Stimulated activated CD8-positive, alpha-beta memory T cell treated with anti-CD3 and anti-CD28 coated beads, Interleukin-12 subunit alpha, Interleukin-12 subunit beta, amount 100 ng/mL, for 24 hours (primary cell): ENCODE measurements at regions not wholly inside any gene's neighbourhood (a gene's known extent, or its start where the extent isn't known, plus 50 kb on each side); places are given as distances from the start of the nearest gene placed in this dataset.
"Not testable (repeated sequence)": the region's sequence is repeated elsewhere in the genome, so short reads cannot be mapped to it uniquely, and the experiment has no call there.

Experiments used
- DNase-seq: peaks from one replicate; pipeline ENCODE4 v3.0.0-alpha.2; 2020; ENCODE audit errors: extremely low read depth

DNA sequence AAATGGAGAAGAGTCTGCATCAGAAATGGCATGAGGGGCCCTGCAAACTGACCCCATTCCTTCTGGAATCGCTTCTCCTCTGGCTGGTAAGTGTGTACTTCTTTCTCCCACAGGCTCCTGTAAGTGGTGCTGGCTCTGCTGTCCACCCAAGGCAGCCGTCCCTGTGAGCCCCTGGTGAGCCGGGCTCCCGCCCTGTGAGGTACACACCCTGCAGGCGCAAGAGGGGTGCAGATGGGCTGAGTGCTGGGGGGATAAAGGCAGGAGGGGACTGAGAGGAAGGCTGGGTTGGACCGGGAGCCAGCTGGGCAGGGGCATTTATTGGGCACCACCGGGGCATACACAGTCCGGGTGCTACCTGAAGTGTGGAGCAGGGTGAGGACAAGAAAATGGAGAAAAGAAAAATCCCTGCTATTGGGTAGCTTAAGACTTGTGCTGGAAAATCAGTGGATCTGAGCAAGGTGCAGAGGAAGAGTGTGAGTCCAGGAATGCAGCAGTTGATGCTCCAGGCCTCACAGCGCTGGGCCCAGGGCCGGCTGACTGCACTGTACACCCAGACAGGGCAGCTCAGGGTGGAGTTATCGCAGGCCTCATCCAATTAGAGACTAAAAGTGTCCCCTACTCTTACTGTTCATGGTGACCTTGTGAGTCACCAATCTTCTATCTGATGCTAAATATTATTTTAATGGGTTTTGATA lies 455.1 kb upstream of the B3GAT1 start:
- no peak for DNase-seq

DNA sequence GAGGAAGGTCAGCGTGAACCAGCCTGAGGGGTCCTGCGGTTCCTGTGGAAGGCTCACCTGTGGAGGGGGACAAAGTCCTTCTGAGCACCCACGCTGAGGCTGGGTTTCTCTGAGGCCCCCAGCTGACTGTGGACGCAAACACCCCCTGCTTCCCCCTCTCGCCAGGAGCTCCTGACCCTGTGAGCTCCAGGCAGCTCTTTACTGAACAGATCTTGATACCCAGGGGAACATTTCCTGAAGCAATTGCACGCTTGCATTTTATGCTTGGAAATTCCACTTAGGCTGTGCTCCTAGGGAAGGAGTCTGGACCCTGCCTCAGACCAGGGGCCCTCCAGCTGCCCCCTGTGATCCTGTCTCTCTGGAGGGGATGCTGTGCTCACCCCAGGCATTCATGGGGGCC lies 454.2 kb upstream of the B3GAT1 start:
- no peak for DNase-seq

DNA sequence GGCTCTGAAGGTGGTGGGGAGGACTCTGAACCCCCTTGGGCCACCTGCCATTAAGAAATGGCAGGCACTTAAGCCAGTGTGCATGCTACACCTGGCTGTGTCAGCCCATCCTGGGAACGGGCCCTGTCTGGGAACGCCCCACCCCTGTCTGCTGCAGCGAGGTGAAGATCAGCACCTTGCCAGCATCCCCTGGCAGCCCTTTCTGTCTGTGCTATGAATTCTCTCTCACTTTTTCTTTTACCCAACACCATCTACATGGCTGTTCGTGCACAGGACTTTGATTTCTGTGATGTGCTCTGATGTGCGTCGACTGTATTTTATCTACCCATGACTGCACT lies 452.9 kb upstream of the B3GAT1 start:
- no peak for DNase-seq

DNA sequence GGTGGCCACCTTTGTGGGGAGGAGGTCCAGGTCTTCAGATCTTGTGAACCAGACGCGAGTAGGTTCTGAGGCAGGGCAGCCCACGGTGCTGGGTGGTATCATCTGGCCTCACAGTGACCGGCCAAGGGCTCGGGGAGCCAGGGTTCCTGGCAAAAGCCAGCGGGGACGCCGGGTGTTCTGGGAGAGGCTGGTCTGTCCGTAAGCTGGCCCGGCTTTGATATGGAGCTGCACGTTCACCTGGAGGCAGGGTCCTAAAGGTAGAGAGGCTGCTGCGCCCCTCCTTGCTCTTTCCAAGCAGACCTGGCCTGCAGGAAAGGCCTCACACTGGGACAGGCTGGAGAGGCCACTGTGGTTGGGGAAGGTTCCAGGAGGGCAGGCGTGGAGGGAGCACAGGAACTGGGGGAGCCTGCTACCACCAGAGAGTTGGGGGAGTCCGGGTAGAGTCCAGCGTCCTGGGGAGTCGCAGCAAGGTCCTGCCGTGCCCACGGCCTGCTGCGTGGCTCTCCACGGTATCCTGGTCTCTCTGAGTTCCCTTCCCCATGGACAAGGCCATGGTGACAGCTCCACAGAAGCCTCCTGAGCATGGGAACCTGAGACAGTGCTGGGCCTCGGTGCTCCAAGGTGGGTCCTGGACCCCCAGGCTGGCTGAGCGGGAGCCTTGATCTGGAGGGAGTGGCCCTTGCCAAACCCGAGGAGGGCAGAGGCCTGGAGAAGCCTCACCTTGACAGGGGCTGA lies 452.4 kb upstream of the B3GAT1 start:
- no peak for DNase-seq

DNA sequence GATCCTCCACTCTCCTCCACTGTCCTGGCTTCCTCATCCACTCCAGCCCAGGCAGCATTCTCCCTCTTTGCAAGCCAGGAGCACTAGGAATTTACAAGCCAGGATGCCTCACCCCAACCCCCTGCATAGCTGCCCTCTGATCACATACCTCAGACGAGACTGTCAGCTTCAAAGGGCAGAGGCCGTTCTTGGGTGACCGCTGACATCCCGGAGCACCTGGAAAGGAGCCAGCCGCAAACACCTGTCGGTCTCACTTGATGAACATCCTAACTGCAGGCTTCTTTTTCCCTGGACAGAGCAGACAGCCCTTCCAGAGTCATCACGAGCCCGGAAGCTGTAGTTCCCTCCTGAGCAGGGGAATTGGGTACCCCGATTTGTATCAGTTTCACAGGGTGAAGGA lies 451.3 kb upstream of the B3GAT1 start:
- DNase-seq: no peak

DNA sequence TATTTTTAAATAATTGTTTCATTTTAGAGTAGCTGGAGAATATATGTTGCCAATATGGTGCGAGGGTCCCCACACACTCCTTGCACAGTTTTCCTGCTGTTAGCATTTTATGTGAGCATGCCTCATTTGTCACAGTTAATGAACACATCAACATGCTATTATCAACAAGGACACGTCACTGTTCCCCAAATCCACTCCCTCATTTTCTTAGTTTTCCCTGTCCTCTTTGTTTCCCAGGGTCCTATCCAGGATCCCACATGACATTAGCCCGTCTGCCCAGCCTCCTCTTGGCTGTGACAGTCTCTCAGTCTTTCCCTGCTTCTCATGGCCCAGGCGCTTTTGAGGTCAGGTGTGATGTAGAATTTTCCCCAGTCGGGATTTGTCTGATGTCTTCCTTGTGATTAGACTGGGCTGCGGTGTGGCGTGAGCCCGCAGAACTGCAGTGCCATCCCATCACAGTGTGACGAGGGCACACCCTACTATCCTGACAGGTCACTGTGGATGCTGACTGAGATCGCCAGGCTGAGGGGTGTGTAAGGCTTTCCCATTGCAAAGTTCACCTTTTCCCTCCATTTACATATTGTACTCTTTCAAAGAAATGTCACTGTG lies 450.6 kb upstream of the B3GAT1 start:
- DNase-seq: no peak

DNA sequence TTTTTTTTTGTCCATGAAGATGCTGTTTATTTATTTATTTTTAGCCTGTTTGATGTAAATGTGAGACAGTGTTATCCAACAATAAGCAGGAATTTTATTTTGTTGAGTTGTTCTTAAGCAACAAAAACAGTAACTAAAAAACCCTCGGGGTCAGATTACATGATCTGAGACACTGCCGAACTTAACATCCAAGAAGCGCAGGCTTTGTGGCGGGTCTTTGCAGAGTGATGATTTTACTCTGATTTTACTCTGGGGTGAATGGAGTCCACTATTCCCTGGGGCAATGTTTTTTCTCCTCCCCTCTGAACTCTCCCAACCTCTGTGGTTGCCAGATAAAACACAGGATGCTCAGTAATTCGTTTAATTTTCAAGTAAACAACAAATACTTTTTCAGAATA lies 450.1 kb upstream of the B3GAT1 start:
- DNase-seq: no peak

DNA sequence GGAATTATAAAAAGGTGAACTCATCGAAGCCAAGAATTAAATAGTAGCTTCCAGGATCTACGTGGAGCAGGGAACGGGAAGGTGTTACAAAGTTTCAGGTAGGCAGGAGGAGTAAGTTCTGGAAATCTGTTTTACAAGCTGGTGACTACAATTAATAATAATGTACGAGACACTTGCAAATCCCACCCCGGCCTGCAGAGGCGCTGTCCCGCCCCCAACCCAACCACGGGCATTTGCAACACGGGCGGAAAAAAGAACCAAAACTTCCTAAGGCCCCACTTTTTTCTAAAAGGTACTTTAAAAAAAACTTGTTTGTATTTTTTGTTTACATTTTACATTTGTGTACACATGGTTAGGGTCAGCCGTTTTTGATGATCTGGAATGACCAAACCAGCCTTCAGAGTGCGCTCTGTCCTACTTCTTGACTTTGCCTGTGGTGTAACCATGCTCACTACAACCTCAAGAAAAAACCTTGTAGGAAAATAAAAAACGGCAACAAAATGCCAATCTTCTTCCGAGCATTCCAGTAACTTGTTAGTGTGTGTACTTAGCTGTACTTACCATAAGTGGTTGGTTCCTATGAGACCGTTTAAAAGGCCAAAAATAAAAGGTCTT lies 449.6 kb upstream of the B3GAT1 start:
- no peak for DNase-seq

DNA sequence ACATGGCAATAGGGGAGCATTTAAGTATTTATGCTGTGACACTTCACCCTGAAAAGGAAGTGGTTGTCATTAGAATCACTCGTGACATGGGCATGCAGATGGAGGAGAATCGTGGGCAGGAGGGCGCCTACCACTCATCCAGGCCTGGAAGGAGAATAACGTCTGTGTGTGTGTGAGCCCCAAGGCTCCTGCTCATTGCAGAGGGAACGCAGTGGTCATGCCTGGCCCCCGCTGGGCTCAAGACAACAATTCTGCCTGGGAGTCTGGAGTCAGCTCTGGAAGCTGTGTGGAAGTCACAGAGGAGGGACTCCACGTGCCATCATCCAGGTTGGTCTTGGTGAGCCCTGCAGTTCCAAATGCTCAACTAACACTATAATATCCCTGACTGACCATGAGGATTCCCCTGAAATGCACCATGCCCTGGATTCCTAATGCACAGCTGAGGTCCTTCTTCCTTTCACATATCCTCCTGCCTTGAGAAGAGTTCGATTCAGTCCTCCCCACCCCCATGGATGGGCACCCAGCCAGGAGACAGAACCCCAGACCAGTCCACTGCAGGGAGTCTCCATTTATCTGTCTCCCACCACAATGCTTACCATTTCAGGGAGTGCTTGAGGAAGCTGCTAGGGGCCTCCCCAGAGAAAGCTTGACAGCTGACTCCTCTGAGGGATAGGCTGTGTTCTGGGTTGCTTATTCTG lies 446.9 kb upstream of the B3GAT1 start:
- no peak for DNase-seq

DNA sequence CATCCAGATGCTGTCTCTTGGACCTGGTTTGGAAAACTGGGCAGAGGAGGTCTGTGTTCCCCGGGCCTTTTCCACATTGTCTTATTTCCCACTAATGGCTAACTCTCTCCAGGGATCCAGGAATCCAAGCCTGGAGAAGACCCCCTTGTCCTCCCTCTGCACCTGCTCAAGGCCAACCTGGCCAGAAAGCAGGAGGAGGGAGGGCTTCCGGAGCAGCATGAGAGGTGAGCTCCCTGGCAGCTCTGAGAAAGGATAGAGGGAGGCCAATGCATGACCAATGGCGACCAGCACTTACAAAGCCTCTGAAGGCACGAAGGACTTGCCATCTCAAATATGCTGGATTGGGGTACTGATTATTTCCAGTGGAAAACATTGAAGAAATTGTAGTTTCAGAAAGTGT lies 445.0 kb upstream of the B3GAT1 start:
- no peak for DNase-seq

DNA sequence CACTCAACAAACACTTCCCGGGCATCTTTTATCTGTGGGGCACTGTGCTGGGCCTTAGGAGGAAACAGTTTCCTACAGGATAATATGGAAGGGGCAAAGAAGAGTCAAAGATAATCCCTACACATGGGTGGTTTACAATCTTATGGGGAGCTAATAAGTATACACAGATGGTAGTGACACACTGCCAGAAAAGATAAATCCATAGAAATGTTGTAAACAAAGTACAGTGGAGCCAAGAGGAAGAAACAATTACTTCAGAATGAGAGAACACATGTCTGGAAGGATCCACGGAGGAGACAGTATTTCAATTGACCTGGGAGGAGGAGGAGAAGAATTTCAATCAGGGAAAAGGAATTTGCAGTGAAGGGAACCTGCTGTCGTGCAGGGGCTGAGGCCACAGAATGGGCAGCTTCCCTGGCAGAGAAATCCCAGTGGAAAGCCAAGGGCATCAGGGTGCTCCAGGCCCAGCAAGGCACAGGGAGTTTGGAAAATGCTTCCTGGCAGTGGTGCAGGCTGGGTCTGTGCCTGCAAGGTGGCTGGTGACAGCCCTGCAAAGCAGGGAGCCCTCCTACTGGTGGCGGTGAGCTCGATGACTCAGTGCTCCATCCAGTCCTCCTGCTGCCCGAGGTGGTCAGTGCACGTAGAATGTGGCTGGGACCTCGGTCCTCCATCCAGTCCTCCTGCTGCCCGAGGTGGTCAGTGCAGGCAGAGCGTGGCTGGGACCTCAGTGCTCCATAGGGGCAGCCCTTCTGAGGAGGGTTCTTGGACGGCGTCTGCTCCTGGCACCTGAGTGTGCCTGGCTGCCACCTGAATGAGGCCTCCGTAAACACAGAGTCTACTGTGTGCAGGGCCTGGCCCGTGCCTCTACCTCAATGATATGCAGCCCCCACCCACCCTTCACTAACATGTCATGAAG lies 444.3 kb upstream of the B3GAT1 start:
- no peak for DNase-seq

DNA sequence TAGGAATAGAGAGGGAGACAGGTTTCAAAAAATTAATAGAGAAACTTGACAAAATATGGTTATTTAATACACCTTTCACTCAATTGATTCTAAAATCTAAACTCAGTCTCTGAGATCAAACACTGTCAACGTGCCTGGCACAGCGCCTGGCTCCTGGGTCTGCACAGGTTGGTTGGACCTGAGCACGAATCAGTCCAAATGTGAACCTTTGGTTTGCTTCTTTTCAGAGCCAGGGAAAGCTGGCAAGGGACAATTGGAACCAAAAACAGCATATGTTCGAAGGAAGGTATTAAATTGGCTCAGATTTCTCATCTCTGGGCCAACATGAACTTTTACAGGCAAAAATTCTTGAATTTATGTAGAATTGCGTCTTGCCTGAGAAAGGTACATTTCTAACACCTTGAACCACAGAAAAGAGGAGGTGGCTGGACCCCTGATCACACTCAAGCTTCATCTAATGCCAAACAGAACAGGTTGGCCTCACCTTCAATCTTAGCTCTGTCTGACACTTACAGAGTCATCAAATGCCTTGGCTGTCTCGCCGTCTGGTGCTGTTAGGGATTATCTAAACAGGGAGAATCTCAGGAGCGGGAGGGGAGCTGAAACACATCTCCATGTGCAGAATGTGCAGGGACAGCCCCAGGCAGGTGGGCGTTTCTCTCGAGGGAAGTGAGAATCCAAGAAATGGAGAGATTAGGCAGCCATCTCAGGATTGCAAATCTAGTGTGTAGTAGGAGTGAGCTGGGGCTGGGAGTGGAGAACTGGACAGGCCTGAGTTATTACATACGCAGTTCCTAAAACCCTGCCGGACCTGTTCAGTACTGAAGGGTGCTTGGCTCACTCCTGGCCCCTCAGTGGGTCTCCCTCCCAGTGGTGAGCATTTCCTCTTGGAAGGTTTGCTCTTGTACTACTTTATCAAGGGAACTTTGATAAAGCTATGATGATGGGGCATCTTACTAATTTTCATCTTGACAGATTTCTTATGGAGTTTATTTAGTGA lies 442.2 kb upstream of the B3GAT1 start:
- no peak for DNase-seq

DNA sequence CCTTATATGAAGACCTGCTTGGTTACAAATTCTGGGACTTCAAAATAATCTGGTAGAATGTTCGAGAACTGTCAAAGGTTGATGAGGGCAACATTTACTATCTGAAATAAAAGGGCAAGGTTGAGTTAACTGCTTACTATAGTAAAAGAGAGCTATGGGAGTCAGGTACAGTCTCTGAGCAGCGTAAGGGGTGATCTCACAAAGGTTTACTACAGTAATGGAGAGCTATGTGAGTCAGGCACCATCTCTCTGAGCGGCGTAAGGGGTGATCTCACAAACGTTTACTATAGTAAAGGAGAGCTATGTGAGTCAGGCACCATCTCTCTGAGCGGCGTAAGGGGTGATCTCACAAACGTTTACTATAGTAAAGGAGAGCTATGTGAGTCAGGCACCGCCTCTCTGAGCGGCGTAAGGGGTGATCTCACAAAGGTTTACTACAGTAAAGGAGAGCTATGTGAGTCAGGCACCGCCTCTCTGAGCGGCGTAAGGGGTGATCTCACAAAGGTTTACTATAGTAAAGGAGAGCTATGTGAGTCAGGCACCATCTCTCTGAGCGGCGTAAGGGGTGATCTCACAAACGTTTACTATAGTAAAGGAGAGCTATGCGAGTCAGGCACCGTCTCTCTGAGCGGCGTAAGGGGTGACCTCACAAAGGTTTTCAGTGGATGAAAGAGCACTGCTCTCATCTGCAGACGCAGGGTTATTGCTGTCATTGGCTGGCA lies 439.6 kb upstream of the B3GAT1 start:
- not testable (repeated sequence) for DNase-seq

DNA sequence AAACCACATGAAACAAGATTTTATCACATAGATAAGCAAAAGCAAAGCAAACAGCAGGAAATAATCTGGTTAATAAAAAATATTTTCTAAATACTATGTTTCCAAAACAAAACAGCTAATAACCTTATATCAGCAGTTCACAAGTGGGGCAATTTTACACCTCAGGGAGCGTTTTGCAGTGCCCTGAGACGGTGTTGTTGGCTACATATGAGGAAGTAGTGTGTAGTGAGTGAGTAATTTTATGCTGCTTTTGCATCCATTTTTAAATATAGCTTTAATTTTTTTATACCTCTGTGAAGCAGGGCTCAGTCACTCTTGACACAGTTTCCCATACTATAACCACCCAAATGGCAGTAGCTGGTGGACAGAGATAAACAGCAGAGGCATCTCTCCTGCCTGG lies 438.5 kb upstream of the B3GAT1 start:
- DNase-seq: no peak

DNA sequence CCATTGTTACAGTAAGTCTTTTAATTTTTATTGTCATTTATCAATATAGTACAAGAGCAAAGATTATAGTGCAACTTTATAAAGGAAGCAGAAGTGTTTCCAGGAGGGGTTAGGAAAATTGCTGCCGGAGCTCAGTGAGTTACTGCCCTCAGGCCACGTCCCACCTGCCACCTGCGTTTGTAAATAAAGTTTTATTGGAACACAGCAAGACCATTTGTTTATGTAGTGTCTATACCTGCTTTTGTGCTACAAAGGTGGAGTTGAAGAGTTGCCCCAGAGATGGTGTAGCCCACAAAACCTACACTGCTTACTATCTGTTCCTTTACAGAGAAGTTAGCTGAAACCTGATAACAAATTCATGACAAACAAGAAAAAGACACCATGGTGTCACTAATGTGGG lies 437.8 kb upstream of the B3GAT1 start:
- no peak for DNase-seq

DNA sequence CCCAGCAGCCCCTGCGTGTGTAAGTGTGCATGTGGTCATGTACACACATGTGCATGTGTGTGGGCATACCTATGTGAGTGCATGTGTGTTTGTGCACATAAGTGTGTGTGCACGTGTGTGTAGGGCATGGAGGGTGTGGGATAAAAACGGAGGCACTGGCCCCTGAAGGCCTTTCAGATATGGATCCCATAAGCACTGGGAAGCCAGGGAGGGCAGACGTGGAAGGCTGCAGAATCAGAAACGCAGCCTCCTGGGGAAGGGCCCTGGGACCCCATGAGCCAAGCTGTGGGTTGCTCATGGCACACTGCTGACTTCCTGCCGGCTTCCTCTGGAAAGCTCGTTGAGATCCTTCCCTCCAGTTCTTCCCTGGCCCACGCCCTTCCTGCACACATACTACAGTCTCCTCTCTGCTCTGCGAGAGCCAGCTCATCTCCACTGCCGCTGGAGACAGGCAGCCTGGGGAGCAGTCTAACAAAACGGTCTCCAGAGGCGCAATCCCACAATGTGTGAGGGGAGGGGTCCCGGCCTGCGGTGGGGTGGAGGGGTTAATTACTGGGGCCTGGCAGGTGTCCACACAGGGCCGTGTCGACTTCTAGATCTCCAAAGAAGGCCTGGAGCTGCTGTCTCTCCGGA lies 435.2 kb upstream of the B3GAT1 start:
- no peak for DNase-seq

DNA sequence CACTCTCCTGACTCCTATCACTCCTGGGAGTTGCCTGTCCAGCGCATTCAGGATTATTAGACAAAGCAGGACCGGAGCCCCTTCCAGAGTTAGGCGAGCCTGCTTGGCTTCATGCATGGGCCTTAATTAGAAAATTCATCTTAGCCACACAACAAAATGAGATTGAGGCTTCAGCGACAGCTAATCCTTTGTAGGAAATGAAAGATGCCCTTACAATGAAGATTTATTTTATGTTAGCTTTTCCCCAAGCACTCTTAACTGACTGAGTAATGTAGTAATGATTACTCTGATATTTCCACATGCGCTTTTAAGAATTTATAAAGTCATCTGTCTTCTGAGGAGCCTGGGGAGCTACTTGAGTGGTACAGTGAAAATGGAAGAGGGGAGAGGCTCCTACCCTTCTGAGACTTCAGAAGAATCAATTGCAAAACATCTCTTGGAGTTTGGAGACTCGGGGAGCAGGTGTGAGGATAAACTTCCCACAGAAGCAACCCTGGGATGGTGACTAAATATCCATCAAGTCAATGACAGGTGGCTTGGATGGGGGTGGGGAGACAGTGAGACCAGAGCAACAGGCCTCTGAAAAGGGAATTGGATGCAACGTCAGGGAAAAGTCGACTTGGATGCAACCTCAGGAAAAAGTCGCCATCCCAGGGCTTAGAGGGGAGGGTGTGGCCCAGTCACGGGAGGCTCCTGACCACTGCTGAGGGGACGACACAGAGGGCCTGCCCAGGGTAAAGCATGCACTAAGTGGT lies 434.5 kb upstream of the B3GAT1 start:
- no peak for DNase-seq
